Neuronal stem cell (in vitro differentiated cells): ENCODE measurements at regions not wholly inside any gene's neighbourhood (a gene's known extent, or its start where the extent isn't known, plus 50 kb on each side); places are given as distances from the start of the nearest gene placed in this dataset.

Source experiments
- DNase-seq: peaks from one replicate; pipeline ENCODE4 v3.0.0-alpha.2; 2013; ENCODE audit warnings: low spot score
- H2AFZ ChIP-seq: one replicate; pipeline ENCODE4 v1.6.1; 2013; ENCODE audit warnings: mild to moderate bottlenecking, low read length, inconsistent platforms
- H2AK5ac ChIP-seq: 2 replicates; pipeline ENCODE4 v1.6.1; 2013; ENCODE audit warnings: low read depth, mild to moderate bottlenecking, inconsistent platforms, low read length, moderate library complexity, mixed read lengths
- H2BK120ac ChIP-seq: 2 replicates; pipeline ENCODE4 v1.6.1; 2013; ENCODE audit warnings: low read depth, mild to moderate bottlenecking, inconsistent platforms, low read length, moderate library complexity, mixed read lengths
- H2BK12ac ChIP-seq: one replicate; pipeline ENCODE4 v1.6.1; 2013; ENCODE audit warnings: low read length, inconsistent platforms
- H2BK15ac ChIP-seq: 2 replicates; pipeline ENCODE4 v1.6.1; 2013; ENCODE audit warnings: mild to moderate bottlenecking, low read length, inconsistent platforms, mixed read lengths
- H2BK5ac ChIP-seq: one replicate; pipeline ENCODE4 v1.6.1; 2013; ENCODE audit warnings: inconsistent platforms, mild to moderate bottlenecking, low read length, moderate library complexity
- H3K14ac ChIP-seq: one replicate; pipeline ENCODE4 v1.6.1; 2013; ENCODE audit warnings: low read length, inconsistent platforms
- H3K18ac ChIP-seq: 2 replicates; pipeline ENCODE4 v1.6.1; 2013; ENCODE audit warnings: low read length, inconsistent platforms
- H3K23ac ChIP-seq: 2 replicates; pipeline ENCODE4 v1.6.1; 2013; ENCODE audit warnings: low read depth, mild to moderate bottlenecking, mixed read lengths, low read length, inconsistent platforms; ENCODE audit not compliant: poor library complexity
- H3K27ac ChIP-seq: replicated peaks from 3 replicates; pipeline ENCODE4 v1.5.1; 2013; ENCODE audit warnings: low read length, inconsistent platforms
- H3K27me3 ChIP-seq, 3 experiments: 2 replicates each; pipeline ENCODE4 v1.6.1; 2013; ENCODE audit warnings: low read length in 3 of 3, mild to moderate bottlenecking in 2 of 3, inconsistent platforms in 1 of 3, low read depth in 1 of 3, mixed read lengths in 1 of 3, moderate library complexity in 1 of 3; ENCODE audit not compliant: control insufficient read depth in 3 of 3, insufficient read depth in 3 of 3
- H3K36me3 ChIP-seq, 2 donors: replicated peaks in 1 of 2; 2 replicates each; pipeline ENCODE4 v1.6.1; 2013; ENCODE audit warnings: low read length in 2 of 2; ENCODE audit not compliant: control insufficient read depth in 2 of 2, insufficient read depth in 2 of 2
- H3K4ac ChIP-seq: 2 replicates; pipeline ENCODE4 v1.6.1; 2013; ENCODE audit warnings: inconsistent platforms, mild to moderate bottlenecking, low read length, moderate library complexity
- H3K4me1 ChIP-seq, 2 donors: 1 replicate in 1 of 2; 2 replicates in 1 of 2; pipeline ENCODE4 v1.6.1; 2013; ENCODE audit warnings: low read length in 2 of 2, low read depth in 1 of 2; ENCODE audit not compliant: control insufficient read depth in 2 of 2, insufficient read depth in 1 of 2
- H3K4me2 ChIP-seq: one replicate; pipeline ENCODE4 v1.6.1; 2013; ENCODE audit warnings: mild to moderate bottlenecking, low read length, inconsistent platforms; ENCODE audit not compliant: insufficient read depth, poor library complexity, severe bottlenecking
- H3K4me3 ChIP-seq, 2 donors: 2 replicates each; pipeline ENCODE4 v1.5.1; 2013; ENCODE audit warnings: low read length in 2 of 2, mild to moderate bottlenecking in 2 of 2, inconsistent platforms in 1 of 2, moderate library complexity in 1 of 2
- H3K79me1 ChIP-seq: one replicate; pipeline ENCODE4 v1.6.1; 2013; ENCODE audit warnings: low read depth, mild to moderate bottlenecking, inconsistent platforms, low read length, moderate library complexity
- H3K9ac ChIP-seq: one replicate; pipeline ENCODE4 v1.6.1; 2013; ENCODE audit warnings: mild to moderate bottlenecking, low read depth, low read length, inconsistent platforms; ENCODE audit not compliant: poor library complexity
- H3K9me3 ChIP-seq, 2 donors: replicated peaks in 1 of 2; 2 replicates each; pipeline versions ENCODE3 to v1.6.1; 2013; ENCODE audit warnings: low read length in 2 of 2, mild to moderate bottlenecking in 2 of 2, inconsistent platforms in 1 of 2, low read depth in 1 of 2, mixed read lengths in 1 of 2, moderate library complexity in 1 of 2; ENCODE audit not compliant: control insufficient read depth in 2 of 2, insufficient read depth in 1 of 2
- H4K8ac ChIP-seq: one replicate; pipeline ENCODE4 v1.6.1; 2013; ENCODE audit warnings: low read depth, mild to moderate bottlenecking, inconsistent platforms, low read length, moderate library complexity
- H4K91ac ChIP-seq: one replicate; pipeline ENCODE4 v1.6.1; 2013; ENCODE audit warnings: low read length, low read depth, mild to moderate bottlenecking, inconsistent platforms; ENCODE audit not compliant: poor library complexity
- WGBS, 2 donors: extraction: QIAGEN DNeasy Blood & Tissue Kit; methylation state at CpG; one replicate each; pipeline ENCODE4 v1.1.7; 2013; ENCODE audit warnings: missing lambda C conversion rate in 2 of 2, mixed read lengths in 1 of 2; ENCODE audit not compliant: insufficient read length in 2 of 2, insufficient replicate concordance in 1 of 2; ENCODE audit errors: extremely low coverage in 2 of 2; 5-methylcytosine and 5-hydroxymethylcytosine counted together

DNA sequence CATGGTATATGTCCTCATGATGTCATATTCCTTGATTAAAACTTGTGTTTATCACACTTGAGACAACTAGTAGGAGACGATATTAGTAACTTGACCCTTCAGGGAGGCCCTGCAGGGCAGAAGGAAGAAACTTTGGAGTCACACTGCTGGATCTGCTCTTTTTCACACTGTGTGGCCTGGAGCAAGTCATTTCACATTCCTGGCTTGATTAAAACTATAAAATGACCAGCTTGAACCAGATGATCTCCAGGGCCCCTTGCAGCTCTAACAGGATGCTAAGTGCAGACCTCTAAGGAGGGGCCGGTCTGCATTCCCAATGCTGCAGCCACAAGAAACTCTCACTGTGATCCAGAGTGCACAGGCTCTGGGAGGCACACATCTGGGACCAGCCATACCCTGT, 146.4 kb upstream of the ZNF366 start:
- H4K8ac ChIP-seq = no peak overlapping the region
- no peak overlapping the region for H3K9ac ChIP-seq
- WGBS, 2 donors = no CpG with 5 or more reads among the region's 2 CpGs
- peak overlapping the region; percentile 7 for H2BK5ac ChIP-seq
- no peak overlapping the region for H2BK15ac ChIP-seq
- DNase-seq = no peak
- no peak overlapping the region for H3K18ac ChIP-seq
- H4K91ac ChIP-seq = no peak overlapping the region
- no peaks in the 10 kb centered on the region for H3K27me3 ChIP-seq
- no peak overlapping the region for H3K27ac ChIP-seq
- H3K79me1 ChIP-seq = no peaks in the 10 kb centered on the region
- no peak overlapping the region for H3K23ac ChIP-seq
- H2AK5ac ChIP-seq = no peak overlapping the region
- no peaks in the 10 kb centered on the region for H3K9me3 ChIP-seq
- peak overlapping the region; percentile 50 for H2AFZ ChIP-seq
- peaks cover 10 to 22% of the 10 kb centered on the region in 2 donors for H3K4me1 ChIP-seq
- H3K4me2 ChIP-seq = no peak overlapping the region
- H3K14ac ChIP-seq = no peak overlapping the region
- H2BK120ac ChIP-seq = no peak overlapping the region
- no peak overlapping the region for H3K4me3 ChIP-seq
- no peaks in the 10 kb centered on the region for H3K36me3 ChIP-seq
- H2BK12ac ChIP-seq = no peak overlapping the region
- no peak overlapping the region for H3K4ac ChIP-seq

DNA sequence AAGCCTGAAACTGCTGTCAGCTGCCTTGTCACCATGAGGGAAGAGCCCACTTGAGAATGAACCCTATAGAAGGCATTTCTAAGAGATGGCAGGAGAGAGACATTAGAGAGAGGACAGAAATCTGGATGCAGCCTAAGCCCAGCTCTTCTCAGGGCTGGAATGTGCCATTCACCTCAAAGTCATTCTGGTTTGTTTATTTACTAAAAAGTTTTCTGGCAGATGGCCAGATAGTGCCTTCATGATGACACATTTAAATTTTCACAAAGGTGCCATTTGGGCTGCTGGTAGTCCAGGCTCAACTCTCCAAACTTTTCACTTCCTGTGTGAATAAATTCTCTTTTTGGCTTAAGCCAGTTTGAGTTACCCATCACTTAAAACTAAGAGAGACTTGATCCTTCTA, 144.6 kb upstream of the ZNF366 start:
- no peak overlapping the region for H3K4ac ChIP-seq
- no peaks in the 10 kb centered on the region for H3K36me3 ChIP-seq
- no peak overlapping the region for H3K14ac ChIP-seq
- no peak overlapping the region for H4K91ac ChIP-seq
- no peak overlapping the region for H3K27ac ChIP-seq
- H2AFZ ChIP-seq = no peak overlapping the region
- peaks cover 10 to 35% of the 10 kb centered on the region in 2 donors for H3K4me1 ChIP-seq
- H3K9ac ChIP-seq = no peak overlapping the region
- H3K9me3 ChIP-seq = no peaks in the 10 kb centered on the region
- H2BK120ac ChIP-seq = no peak overlapping the region
- no peaks in the 10 kb centered on the region for H3K27me3 ChIP-seq
- no peak for DNase-seq
- no peak overlapping the region for H2BK5ac ChIP-seq
- H3K18ac ChIP-seq = no peak overlapping the region
- H4K8ac ChIP-seq = no peak overlapping the region
- H2BK12ac ChIP-seq = no peak overlapping the region
- no peak overlapping the region for H2BK15ac ChIP-seq
- no peak overlapping the region for H3K23ac ChIP-seq
- H2AK5ac ChIP-seq = no peak overlapping the region
- no peak overlapping the region for H3K4me2 ChIP-seq
- no peak overlapping the region for H3K4me3 ChIP-seq
- H3K79me1 ChIP-seq = no peaks in the 10 kb centered on the region

DNA sequence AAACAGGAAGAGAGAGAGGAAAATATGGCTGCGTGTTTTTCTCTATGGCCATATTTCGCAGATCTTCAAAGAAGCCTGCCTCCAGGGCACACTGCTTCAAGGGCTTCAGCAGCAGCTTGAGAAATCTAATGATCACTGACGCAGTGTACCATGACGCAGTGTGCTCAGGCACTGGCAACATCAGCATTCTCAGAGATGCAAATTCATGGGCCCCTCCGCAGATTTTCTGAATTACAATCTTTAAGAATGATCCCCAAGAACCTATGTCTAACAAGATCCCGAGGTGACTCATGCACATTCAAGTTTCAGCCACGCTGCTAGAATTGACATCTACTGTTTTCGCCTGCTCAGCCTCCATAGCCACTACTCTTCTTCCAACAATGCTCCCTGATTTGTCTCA, 143.9 kb upstream of the ZNF366 start:
- WGBS, 2 donors = no CpG with 5 or more reads among the region's 8 CpGs
- no peak overlapping the region for H3K27ac ChIP-seq

DNA sequence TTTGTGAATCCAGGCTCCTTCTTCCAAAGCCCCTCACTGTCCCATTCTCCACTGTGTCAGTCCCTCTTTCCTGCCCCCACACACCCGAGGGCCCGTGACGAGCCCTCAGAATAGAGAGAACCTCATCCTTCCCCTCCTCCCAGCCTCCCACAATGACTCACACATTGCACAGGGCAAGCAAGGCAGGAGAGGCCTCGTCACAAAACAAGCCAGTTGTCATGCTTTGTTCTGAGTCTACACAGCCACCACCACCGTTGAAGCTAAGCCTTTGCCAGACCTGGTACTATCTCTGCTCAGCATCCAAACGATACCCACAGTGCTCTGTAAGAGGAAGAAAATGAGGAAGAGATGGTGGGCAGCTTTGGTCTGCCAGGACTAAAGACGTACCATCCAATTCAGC, 142.2 kb upstream of the ZNF366 start:
- Histone ChIP-seq H4K8ac (no peak overlapping the region), H3K4me2 (no peak overlapping the region), H3K27me3 (no peaks in the 10 kb centered on the region), H2BK120ac (no peak overlapping the region), H4K91ac (no peak overlapping the region), H2BK12ac (no peak overlapping the region), H3K4ac (no peak overlapping the region), H3K23ac (no peak overlapping the region), H3K27ac (no peak overlapping the region), H3K4me3 (no peak overlapping the region), H3K9ac (no peak overlapping the region), H2BK15ac (no peak overlapping the region), H3K14ac (no peak overlapping the region), H3K18ac (no peak overlapping the region), H3K4me1 (peaks cover 10 to 35% of the 10 kb centered on the region in 2 donors), H2BK5ac (no peak overlapping the region), H3K9me3 (no peaks in the 10 kb centered on the region), H3K36me3 (no peaks in the 10 kb centered on the region), H2AK5ac (no peak overlapping the region), H3K79me1 (no peaks in the 10 kb centered on the region), H2AFZ (peak overlapping the region; percentile 86)
- WGBS, 2 donors = no CpG with 5 or more reads among the region's 7 CpGs
- DNase-seq = no peak

More for the DNA sequence above, 143.9 kb upstream of the ZNF366 start:
- DNase-seq = no peak
- Histone ChIP-seq H2BK120ac (no peak overlapping the region), H3K4ac (no peak overlapping the region), H3K9me3 (no peaks in the 10 kb centered on the region), H2BK5ac (no peak overlapping the region), H3K4me2 (no peak overlapping the region), H2AK5ac (no peak overlapping the region), H3K36me3 (no peaks in the 10 kb centered on the region), H4K91ac (no peak overlapping the region), H3K14ac (no peak overlapping the region), H3K27me3 (no peaks in the 10 kb centered on the region), H4K8ac (no peak overlapping the region), H3K4me3 (no peak overlapping the region), H3K9ac (no peak overlapping the region), H3K18ac (no peak overlapping the region), H3K79me1 (no peaks in the 10 kb centered on the region), H2AFZ (peak overlapping the region; percentile 26), H2BK15ac (no peak overlapping the region), H3K4me1 (peaks cover 10 to 35% of the 10 kb centered on the region in 2 donors), H3K23ac (no peak overlapping the region), H2BK12ac (no peak overlapping the region)
